Endothelial cell of umbilical vein (primary cell): ENCODE measurements at regions not wholly inside any gene's neighbourhood (a gene's known extent, or its start where the extent isn't known, plus 50 kb on each side); places are given as distances from the start of the nearest gene placed in this dataset.
"Not testable (repeated sequence)": the region's sequence is repeated elsewhere in the genome, so short reads cannot be mapped to it uniquely, and the experiment has no call there.

Experiments
- CTCF ChIP-seq, 2 donors: IDR thresholded peaks; 1 replicate in 1 of 2; 2 replicates in 1 of 2; pipeline ENCODE4 v1.5.1; 2011; ENCODE audit warnings: low read length in 2 of 2, mild to moderate bottlenecking in 2 of 2, moderate library complexity in 2 of 2, control low read depth in 1 of 2, inconsistent platforms in 1 of 2, low read depth in 1 of 2; ENCODE audit not compliant: insufficient read depth in 1 of 2; ENCODE audit errors: extremely low read depth in 1 of 2
- EZH2 ChIP-seq: IDR thresholded peaks from 2 replicates; pipeline ENCODE4 v1.6.1; 2012; ENCODE audit warnings: borderline replicate concordance, low read depth, mild to moderate bottlenecking, moderate library complexity, low read length, inconsistent platforms; ENCODE audit not compliant: severe bottlenecking
- FOS ChIP-seq: IDR thresholded peaks from 2 replicates; pipeline ENCODE4 v1.6.1; 2011; ENCODE audit warnings: mild to moderate bottlenecking, low read length, moderate library complexity, borderline replicate concordance; ENCODE audit not compliant: insufficient read depth
- POLR2A ChIP-seq: IDR thresholded peaks from 2 replicates; pipeline ENCODE4 v1.6.1; 2012; ENCODE audit warnings: low read depth, mild to moderate bottlenecking, control low read depth, low read length

GRCh38 chr2:89610207-89610926, 918.9 kb downstream of the RPIA start:
- TF ChIP-seq FOS; POLR2A; CTCF (IDR thresholded peaks at IDR 0.05; ENCODE audit: extremely low read depth in 1 of 2, insufficient read depth in 1 of 2, low read depth in 1 of 2, low read length in 2 of 2); EZH2: not testable (repeated sequence)
